Adipose tissue (tissue), 3 donors: ENCODE measurements at regions not wholly inside any gene's neighbourhood (a gene's known extent, or its start where the extent isn't known, plus 50 kb on each side); places are given as distances from the start of the nearest gene placed in this dataset.

Experiments used
- H3K27ac ChIP-seq: one replicate; pipeline ENCODE4 v1.5.1; 2013; ENCODE audit warnings: low read depth, low read length
- WGBS, 3 donors: extraction: QIAGEN DNeasy Blood & Tissue Kit; methylation state at CpG; one replicate each; pipeline ENCODE4 v1.1.7; 2013; 5-methylcytosine and 5-hydroxymethylcytosine counted together
- donor health status: healthy with polysubstance abuse.
- donor health status: Bipolar disorder and iron deficiency.
- donor health status: healthy.

DNA sequence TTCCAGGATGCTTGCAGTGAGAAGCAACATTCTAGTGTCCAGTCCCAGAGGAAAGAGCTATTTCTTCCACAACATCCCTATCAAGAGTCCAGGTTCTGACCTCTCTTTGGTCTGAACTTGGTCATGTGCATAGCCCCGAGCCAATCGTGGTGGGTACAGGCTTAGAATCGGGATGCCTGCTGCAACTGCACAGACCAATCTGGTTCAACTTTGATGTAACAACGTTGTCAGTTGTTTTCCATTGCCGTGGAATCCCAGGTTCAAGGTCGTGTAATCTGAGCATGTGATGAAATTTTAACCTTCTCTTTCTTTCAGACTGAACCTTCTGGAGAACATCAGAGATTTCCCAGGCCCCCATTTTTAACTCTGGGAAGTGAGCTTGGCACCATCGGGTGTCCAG lies 130.5 kb downstream of the ANKRD60 start:
- WGBS, 3 donors = 62 to 86% (median 86%) methylated on average over 7 of the region's 7 CpGs

GRCh38 chr20:58097429-58097828 lies 131.0 kb downstream of the ANKRD60 start:
- no peak overlapping the region for H3K27ac ChIP-seq
- WGBS, 3 donors = 85 to 96% (median 92%) methylated on average over 4 of the region's 4 CpGs

More for the DNA sequence above, 130.5 kb downstream of the ANKRD60 start:
- H3K27ac ChIP-seq = no peak overlapping the region

GRCh38 chr20:58096880-58097423 lies 131.5 kb downstream of the ANKRD60 start:
- 57 to 85% (median 78%) methylated on average over 8 of the region's 8 CpGs for WGBS, 3 donors
- H3K27ac ChIP-seq = no peak overlapping the region

GRCh38 chr20:58094698-58095097 lies 133.8 kb downstream of the ANKRD60 start:
- no peak overlapping the region for H3K27ac ChIP-seq
- WGBS, 3 donors = 61 to 77% (median 77%) methylated on average over 4 of the region's 4 CpGs

DNA sequence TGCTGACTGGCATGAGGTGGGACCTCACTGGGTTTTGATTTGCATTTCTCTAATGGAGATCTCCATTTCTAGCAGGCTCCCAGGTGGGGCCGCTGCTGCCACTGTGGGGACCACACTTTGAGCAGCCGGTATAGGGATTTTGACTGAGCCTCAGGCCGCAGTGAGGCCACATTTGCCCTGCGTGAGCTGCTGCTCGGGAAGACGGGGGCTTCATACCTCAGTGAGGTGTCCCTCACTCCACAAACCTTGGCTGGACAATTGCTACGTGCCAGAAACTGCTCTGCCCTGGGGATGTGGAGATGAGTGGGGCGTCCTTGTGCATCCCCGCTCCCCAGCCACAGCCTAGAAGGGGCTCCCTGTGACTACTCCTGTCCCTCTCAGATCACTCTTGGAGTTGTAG lies 134.3 kb downstream of the ANKRD60 start:
- no peak overlapping the region for H3K27ac ChIP-seq
- 85 to 95% (median 92%) methylated on average over 9 of the region's 9 CpGs for WGBS, 3 donors

DNA sequence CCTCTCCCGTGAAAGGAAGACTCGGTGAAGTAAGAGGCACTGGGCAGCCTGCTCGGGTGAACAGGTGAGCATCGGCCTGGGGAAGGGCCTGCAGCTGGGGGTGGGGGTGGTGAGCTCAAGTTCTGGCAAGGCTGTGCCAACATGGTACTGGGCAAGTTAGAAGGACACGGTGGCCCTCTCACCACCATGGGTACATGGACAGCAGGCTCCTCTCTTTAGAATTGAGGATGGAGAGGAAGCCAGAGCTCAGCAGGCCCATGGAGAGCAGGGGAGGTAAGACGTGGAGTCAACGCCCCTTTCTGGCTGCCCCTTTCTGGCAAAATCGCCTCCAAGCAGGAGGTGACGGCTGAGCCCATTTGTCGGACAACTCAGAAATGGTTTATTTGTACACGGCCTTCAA lies 135.6 kb downstream of the ANKRD60 start:
- 78 to 94% (median 88%) methylated on average over 11 of the region's 11 CpGs for WGBS, 3 donors
- no peak overlapping the region for H3K27ac ChIP-seq

DNA sequence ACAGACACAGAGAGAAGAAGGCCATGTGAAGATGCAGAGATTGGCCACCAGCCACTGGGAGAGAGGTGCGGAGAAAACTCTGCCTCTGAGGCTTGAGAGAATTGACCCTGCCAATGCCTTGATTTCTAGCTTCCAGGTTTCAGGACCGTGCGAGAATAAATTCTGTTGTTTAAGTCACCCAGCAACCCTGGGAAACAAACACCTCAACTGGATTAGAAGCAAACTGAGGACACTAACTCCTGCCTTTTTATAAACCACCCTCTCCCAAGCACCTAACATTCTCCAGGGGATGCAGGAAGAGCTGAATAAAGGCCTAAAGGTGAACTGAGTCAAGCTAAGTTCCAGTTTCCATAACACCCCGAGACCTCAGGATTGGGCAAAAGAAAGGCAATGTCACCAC lies 136.1 kb downstream of the ANKRD60 start:
- WGBS, 3 donors = 77 to 95% (median 89%) methylated on average over 4 of the region's 4 CpGs
- no peak overlapping the region for H3K27ac ChIP-seq

DNA sequence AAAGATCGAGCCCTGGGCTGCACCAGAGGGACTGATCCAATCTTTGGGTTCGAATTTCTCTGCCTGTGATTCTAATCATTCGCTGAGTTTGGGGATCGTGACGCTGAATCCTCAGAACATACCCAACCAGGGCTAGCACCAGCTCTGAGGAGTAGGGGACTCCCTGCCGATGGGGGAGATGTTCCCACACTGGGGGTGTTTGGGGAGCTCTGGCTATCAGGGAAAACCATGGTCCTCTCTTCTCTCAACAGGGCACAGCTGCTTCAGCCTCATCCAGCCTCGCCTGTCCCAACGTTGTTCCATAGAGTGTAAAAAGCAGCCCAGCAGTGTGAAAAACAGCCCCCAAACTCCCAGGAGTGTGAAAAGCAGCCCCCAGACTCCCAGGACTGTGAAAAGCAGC lies 136.6 kb downstream of the ANKRD60 start:
- H3K27ac ChIP-seq = no peak overlapping the region
- WGBS, 3 donors = 67 to 87% (median 84%) methylated on average over 8 of the region's 8 CpGs

DNA sequence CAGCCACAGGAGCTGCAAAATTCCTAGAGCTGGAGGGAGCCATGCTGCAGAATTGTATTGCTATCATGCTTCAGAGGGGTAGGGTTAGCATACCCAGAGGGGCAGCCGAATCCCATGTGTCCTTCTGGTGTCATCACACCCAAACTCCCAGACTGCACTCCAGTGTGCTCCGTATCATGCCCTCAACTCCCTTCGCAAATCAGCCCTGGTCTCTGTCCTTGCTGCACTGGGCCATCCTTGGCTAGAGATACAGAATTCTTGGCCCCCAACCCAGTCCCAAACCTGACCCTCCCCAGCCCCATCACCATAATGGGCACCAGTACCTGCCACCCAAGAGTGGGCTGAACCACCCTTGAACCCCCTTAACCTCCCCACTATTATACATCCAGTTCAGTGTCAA lies 138.3 kb downstream of the ANKRD60 start:
- WGBS, 3 donors = 83 to 96% (median 94%) methylated on average over 3 of the region's 3 CpGs
- H3K27ac ChIP-seq = no peak overlapping the region

GRCh38 chr20:58088625-58089024 lies 139.8 kb downstream of the ANKRD60 start:
- 88 to 98% (median 97%) methylated on average over 7 of the region's 7 CpGs for WGBS, 3 donors
- no peak overlapping the region for H3K27ac ChIP-seq

DNA sequence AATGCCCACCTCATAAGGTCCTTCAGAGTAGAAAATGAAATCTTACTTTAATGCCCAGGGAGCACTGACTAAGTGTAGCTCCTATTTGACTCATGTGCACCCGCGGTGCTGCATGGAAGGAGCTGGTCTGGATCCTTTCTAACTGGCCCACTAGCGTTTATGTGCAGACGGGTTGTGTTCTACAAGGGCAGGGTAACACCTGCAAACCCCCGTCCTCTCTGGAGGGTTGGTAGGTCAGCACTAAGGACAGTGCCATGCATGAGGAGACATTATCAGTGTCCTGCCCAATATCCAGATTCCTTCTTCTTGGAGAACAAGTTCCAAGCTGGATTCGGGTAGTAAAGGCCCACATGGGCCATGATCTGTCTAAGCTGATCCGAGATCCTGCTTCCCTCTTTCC lies 140.3 kb downstream of the ANKRD60 start:
- 74 to 82% (median 80%) methylated on average over 7 of the region's 7 CpGs for WGBS, 3 donors

DNA sequence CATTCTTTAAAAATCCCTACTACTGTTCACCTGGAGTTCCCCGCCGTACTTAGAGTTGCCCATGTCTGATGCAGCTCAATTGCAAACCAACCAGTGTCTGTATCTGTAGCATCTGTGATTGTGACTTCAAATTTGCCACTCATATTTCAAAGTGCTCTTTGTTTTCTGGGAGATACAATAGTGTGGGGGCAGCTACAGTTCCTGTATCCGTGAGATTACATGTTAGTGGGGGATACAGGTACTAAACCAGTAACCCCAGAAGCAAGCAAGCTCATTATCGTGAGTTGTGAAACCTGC lies 140.9 kb downstream of the ANKRD60 start:
- no peak overlapping the region for H3K27ac ChIP-seq
- WGBS, 3 donors = 42 to 65% (median 60%) methylated on average over 4 of the region's 4 CpGs

More for the DNA sequence above, 140.3 kb downstream of the ANKRD60 start:
- no peak overlapping the region for H3K27ac ChIP-seq

GRCh38 chr20:58086763-58087561 lies 141.5 kb downstream of the ANKRD60 start:
- 73 to 80% (median 77%) methylated on average over 13 of the region's 13 CpGs for WGBS, 3 donors
- H3K27ac ChIP-seq = no peak overlapping the region

DNA sequence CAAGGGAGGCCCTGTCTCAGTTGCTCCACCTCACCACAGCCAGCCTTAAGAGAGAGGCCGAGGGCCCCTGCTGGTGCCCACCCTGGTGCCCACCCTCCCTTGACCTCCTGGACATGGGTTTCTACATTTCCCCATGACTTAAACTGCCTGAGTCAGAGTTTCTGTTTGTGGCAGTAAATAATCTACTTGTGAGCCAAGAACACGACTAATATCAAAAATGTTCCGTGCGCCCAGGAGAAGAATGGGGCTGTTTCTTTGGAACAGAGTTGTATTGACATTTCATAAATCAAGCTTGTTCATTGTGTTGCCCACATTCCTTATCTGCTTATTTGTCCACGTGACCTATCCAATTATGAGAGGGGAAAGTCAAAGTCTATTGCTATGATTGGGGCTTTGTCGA lies 143.5 kb downstream of the ANKRD60 start:
- H3K27ac ChIP-seq = no peak overlapping the region
- WGBS, 3 donors = 39 to 92% (median 87%) methylated on average over 6 of the region's 6 CpGs

DNA sequence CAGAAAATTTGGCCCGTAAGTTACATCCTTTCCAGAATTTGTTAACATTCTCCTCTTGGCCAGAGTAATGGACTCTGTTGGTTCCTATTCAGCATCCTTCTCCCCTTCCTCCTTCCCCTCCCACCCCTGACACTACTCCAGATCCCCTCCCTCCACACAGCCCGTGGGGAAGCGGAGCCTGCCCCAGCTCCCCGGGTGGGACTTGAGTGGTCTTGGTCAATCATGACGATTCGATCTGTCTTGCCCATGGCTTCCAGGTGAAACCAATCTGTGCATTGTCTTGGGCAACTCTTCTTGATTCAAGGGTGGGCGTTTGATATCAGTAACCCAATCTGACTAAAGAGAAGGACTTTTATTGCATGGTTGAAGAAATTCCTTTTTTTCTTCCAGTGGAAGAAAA lies 143.9 kb downstream of the ANKRD60 start:
- no peak overlapping the region for H3K27ac ChIP-seq
- 80 to 90% (median 89%) methylated on average over 7 of the region's 7 CpGs for WGBS, 3 donors

DNA sequence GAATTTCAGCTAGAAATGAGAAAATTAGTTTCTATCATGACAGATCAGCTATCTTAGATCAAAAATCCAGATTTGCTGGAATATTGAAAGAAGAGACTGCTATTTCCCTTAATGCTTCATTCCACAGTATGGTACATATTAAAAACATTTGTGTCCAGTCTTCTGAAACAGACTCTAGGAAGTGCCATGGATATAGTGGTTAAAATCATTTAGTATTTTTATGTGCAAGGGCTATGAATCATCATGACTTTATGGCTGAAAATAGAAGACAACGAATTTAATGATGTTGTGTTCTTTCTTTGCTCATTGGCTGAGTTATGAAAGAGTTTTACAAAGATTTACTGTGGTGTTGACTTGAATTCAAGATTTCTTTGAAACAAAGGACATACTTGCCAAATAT lies 146.6 kb downstream of the ANKRD60 start:
- 24 to 33% (median 28%) methylated on average over 1 of the region's 1 CpG for WGBS, 3 donors
- no peak overlapping the region for H3K27ac ChIP-seq

DNA sequence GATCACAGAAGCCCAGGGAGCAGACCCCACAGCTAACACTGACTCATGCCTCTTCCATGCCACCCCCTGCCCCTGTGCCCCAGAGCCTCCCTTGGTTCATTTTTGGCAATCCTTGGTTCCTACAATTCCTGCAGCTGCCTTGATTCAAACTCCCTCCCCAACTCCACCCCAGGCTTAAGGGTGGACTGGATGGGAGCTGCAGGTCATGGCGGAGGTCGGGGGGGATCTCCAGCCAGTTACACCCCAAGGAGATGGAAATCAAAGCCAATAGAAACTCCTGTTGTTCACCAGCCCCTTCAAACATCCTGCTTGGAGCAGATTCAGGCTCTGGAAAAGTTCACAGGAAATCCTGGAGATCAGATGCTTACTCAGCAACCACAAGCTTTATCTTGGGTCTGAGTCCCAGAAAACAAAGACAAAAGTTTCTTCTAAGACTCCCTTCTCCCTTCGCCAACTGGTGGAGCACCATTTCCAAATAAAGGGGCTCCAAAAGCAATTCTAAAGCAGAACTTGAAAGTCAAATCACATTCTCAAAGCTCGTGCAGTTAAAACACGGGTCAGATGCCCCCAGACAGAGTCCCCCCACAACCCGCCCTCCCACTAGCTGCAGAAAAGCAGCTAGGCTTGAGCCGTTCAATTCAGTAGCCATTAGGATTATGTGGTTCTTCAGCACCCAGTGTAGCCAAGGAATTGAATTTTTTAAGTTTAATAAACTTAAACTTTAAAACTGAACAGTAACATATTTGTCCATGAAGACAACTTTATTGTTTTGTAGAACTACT lies 149.5 kb downstream of the ANKRD60 start:
- WGBS, 3 donors = 44 to 56% (median 52%) methylated on average over 7 of the region's 7 CpGs
- H3K27ac ChIP-seq = no peak overlapping the region

GRCh38 chr20:58077282-58077681 lies 151.2 kb downstream of the ANKRD60 start:
- WGBS, 3 donors = 81 to 95% (median 94%) methylated on average over 6 of the region's 6 CpGs
- H3K27ac ChIP-seq = no peak overlapping the region

GRCh38 chr20:58076405-58076804 lies 152.0 kb downstream of the ANKRD60 start:
- no peak overlapping the region for H3K27ac ChIP-seq
- WGBS, 3 donors = 48 to 64% (median 51%) methylated on average over 4 of the region's 4 CpGs
